Neural cell (in vitro differentiated cells): ENCODE measurements at regions not wholly inside any gene's neighbourhood (a gene's known extent, or its start where the extent isn't known, plus 50 kb on each side); places are given as distances from the start of the nearest gene placed in this dataset.

ENCODE experiments used
- CTCF ChIP-seq: fragments of 450-650 bp; IDR thresholded peaks from 2 replicates; pipeline ENCODE4 v1.5.1; 2014; ENCODE audit warnings: antibody characterized with exemption, mild to moderate bottlenecking, moderate library complexity; ENCODE audit not compliant: poor library complexity, severe bottlenecking
- EP300 ChIP-seq: fragments of 450-650 bp; conservative IDR thresholded peaks from 2 replicates; pipeline ENCODE4 v1.6.1; 2014; ENCODE audit warnings: antibody characterized with exemption, mild to moderate bottlenecking, moderate library complexity; ENCODE audit not compliant: poor library complexity, severe bottlenecking
- EZH2 ChIP-seq: fragments of 200-600, 300-800 bp; shearing (Covaris generic), sonication (generic); IDR thresholded peaks from 2 replicates; pipeline ENCODE4 v1.6.1; 2014; ENCODE audit warnings: antibody characterized with exemption, low read length, borderline replicate concordance, mild to moderate bottlenecking; ENCODE audit not compliant: insufficient read depth, poor library complexity, severe bottlenecking

GRCh38 chr2:191501561-191502168, 176.3 kb upstream of the NABP1 start:
- TF ChIP-seq EP300: no peak
- peak; percentile 56 for TF ChIP-seq CTCF
- TF ChIP-seq EZH2: no peak
